H1 (cell line): ENCODE measurements at regions not wholly inside any gene's neighbourhood (a gene's known extent, or its start where the extent isn't known, plus 50 kb on each side); places are given as distances from the start of the nearest gene placed in this dataset.

Experiments
- CTCF ChIA-PET: fragments of 300-600 bp; sonication (Branson Sonifier 250); formaldehyde crosslinking; loops from one replicate; lab custom pipeline; 2021; ENCODE audit not compliant: partially characterized antibody; lab: Charles Lee
- POLR2A ChIA-PET: fragments of 300-600 bp; sonication (Branson Sonifier 250); formaldehyde crosslinking; loops from one replicate; lab custom pipeline; 2021; ENCODE audit warnings: inconsistent platforms; ENCODE audit not compliant: partially characterized antibody; lab: Charles Lee
- DNase-seq, 2 experiments: peaks; one replicate each; pipeline versions ENCODE4 v3.0.0 to v3.0.0-alpha.2; 2010 to 2022; ENCODE audit warnings: low spot score in 2 of 2, low read depth in 1 of 2, mixed read lengths in 1 of 2
- FAIRE-seq: peaks from 2 replicates; lab custom pipeline; 2011; peaks lifted over from hg19 to GRCh38; lab: Jason Lieb, UNC
- H2AFZ ChIP-seq: 2 replicates; pipeline ENCODE4 v1.8.1; 2012; ENCODE audit warnings: low read length, inconsistent platforms
- H2AK5ac ChIP-seq: 2 replicates; pipeline ENCODE4 v1.6.1; 2013; ENCODE audit warnings: low read depth, low read length
- H2BK120ac ChIP-seq: replicated peaks from 2 replicates; pipeline ENCODE3; 2013; ENCODE audit warnings: low read depth, low read length, inconsistent platforms
- H2BK12ac ChIP-seq: 2 replicates; pipeline ENCODE4 v1.6.1; 2013; ENCODE audit warnings: low read depth, low read length
- H2BK15ac ChIP-seq: 2 replicates; pipeline ENCODE4 v1.6.1; 2013; ENCODE audit warnings: low read length
- H2BK20ac ChIP-seq: 2 replicates; pipeline ENCODE4 v1.6.1; 2013; ENCODE audit warnings: low read length
- H2BK5ac ChIP-seq: 2 replicates; pipeline ENCODE4 v1.6.1; 2013; ENCODE audit warnings: low read depth, low read length
- H3K14ac ChIP-seq: 2 replicates; pipeline ENCODE4 v1.6.1; 2013; ENCODE audit warnings: inconsistent platforms; ENCODE audit not compliant: insufficient read length
- H3K18ac ChIP-seq: 2 replicates; pipeline ENCODE4 v1.6.1; 2013; ENCODE audit warnings: low read length; ENCODE audit errors: extremely low read depth
- H3K23ac ChIP-seq: 2 replicates; pipeline ENCODE4 v1.6.1; 2013; ENCODE audit warnings: inconsistent platforms; ENCODE audit not compliant: insufficient read length
- H3K23me2 ChIP-seq: 2 replicates; pipeline ENCODE4 v1.6.1; 2013; ENCODE audit warnings: low read depth, low read length
- H3K27ac ChIP-seq: 2 replicates; pipeline ENCODE4 v1.6.1; 2011; ENCODE audit warnings: low read depth, low read length, inconsistent platforms
- H3K27me3 ChIP-seq, 4 experiments: replicated peaks in 1 of 4; 1 replicate in 1 of 4; 2 replicates in 3 of 4; pipeline versions ENCODE4 v1.6.1 to v1.8.1; 2011 to 2013; ENCODE audit warnings: low read length in 3 of 4, mild to moderate bottlenecking in 3 of 4, inconsistent platforms in 2 of 4, mixed read lengths in 2 of 4, moderate library complexity in 1 of 4; ENCODE audit not compliant: control insufficient read depth in 3 of 4, insufficient read depth in 3 of 4; ENCODE audit errors: extremely low read depth in 1 of 4
- H3K36me3 ChIP-seq, 4 experiments: 2 replicates each; pipeline versions ENCODE4 v1.6.1 to v1.8.1; 2011 to 2013; ENCODE audit warnings: mild to moderate bottlenecking in 4 of 4, low read length in 3 of 4, moderate library complexity in 2 of 4, control low read depth in 1 of 4, inconsistent platforms in 1 of 4; ENCODE audit not compliant: insufficient read depth in 4 of 4, control insufficient read depth in 2 of 4
- H3K4ac ChIP-seq: replicated peaks from 2 replicates; pipeline ENCODE3; 2013; ENCODE audit warnings: low read length, low read depth, mixed read lengths, inconsistent platforms; ENCODE audit not compliant: insufficient read length
- H3K4me1 ChIP-seq, 4 experiments: replicated peaks in 1 of 4; 1 replicate in 1 of 4; 2 replicates in 3 of 4; pipeline versions ENCODE4 v1.6.1 to v1.8.1; 2011 to 2013; ENCODE audit warnings: low read length in 3 of 4, inconsistent platforms in 2 of 4, mixed read lengths in 1 of 4; ENCODE audit not compliant: insufficient read depth in 4 of 4, control insufficient read depth in 3 of 4
- H3K4me2 ChIP-seq, 2 experiments: 2 replicates each; pipeline versions ENCODE4 v1.6.1 to v1.8.1; 2011 to 2013; ENCODE audit warnings: low read depth in 2 of 2, low read length in 2 of 2, control low read depth in 1 of 2, inconsistent platforms in 1 of 2, mild to moderate bottlenecking in 1 of 2; ENCODE audit not compliant: insufficient read depth in 1 of 2
- H3K4me3 ChIP-seq, 4 experiments: fragments of 200-600, 300-600 bp in 1 of 4; sonication (generic), shearing (Covaris generic), sonication (Bioruptor Twin) in 1 of 4; 2 replicates each; pipeline versions ENCODE4 v1.5.1 to v1.8.1; 2011 to 2016; ENCODE audit warnings: low read length in 4 of 4, low read depth in 3 of 4, control low read depth in 2 of 4, inconsistent platforms in 2 of 4, mild to moderate bottlenecking in 2 of 4, mixed read lengths in 1 of 4, moderate library complexity in 1 of 4; ENCODE audit not compliant: insufficient read depth in 2 of 4; ENCODE audit errors: extremely low read depth in 1 of 4
- H3K56ac ChIP-seq: replicated peaks from 2 replicates; pipeline ENCODE3; 2013; ENCODE audit warnings: low read depth, mild to moderate bottlenecking, mixed read lengths, low read length, inconsistent platforms; ENCODE audit not compliant: insufficient read length
- H3K79me1 ChIP-seq: 2 replicates; pipeline ENCODE4 v1.6.1; 2013; ENCODE audit warnings: low read depth, low read length, control low read depth
- H3K79me2 ChIP-seq, 2 experiments: 2 replicates each; pipeline versions ENCODE4 v1.6.1 to v1.8.1; 2012 to 2013; ENCODE audit warnings: low read length in 2 of 2, mild to moderate bottlenecking in 2 of 2, inconsistent platforms in 1 of 2; ENCODE audit not compliant: insufficient read depth in 2 of 2, control insufficient read depth in 1 of 2
- H3K9ac ChIP-seq, 4 experiments: replicated peaks in 1 of 4; 1 replicate in 1 of 4; 2 replicates in 3 of 4; pipeline versions ENCODE4 v1.6.1 to v1.8.1; 2011 to 2013; ENCODE audit warnings: low read depth in 3 of 4, low read length in 3 of 4, control low read depth in 2 of 4, mild to moderate bottlenecking in 2 of 4, moderate library complexity in 2 of 4, inconsistent platforms in 1 of 4; ENCODE audit errors: extremely low read depth in 1 of 4
- H3K9me3 ChIP-seq, 2 experiments: 2 replicates each; pipeline versions ENCODE4 v1.6.1 to v1.8.1; 2012 to 2013; ENCODE audit warnings: mild to moderate bottlenecking in 2 of 2, moderate library complexity in 2 of 2, control low read depth in 1 of 2, inconsistent platforms in 1 of 2, low read depth in 1 of 2, low read length in 1 of 2, mixed read lengths in 1 of 2; ENCODE audit not compliant: insufficient read depth in 2 of 2
- H4K20me1 ChIP-seq, 2 experiments: replicated peaks in 1 of 2; 2 replicates each; pipeline versions ENCODE3 to v1.8.1; 2011 to 2013; ENCODE audit warnings: inconsistent platforms in 2 of 2, low read length in 2 of 2, mild to moderate bottlenecking in 1 of 2; ENCODE audit not compliant: insufficient read depth in 2 of 2, control insufficient read depth in 1 of 2
- H4K5ac ChIP-seq: 2 replicates; pipeline ENCODE4 v1.6.1; 2013; ENCODE audit warnings: low read length, low read depth, mixed read lengths, inconsistent platforms; ENCODE audit not compliant: insufficient read length
- H4K8ac ChIP-seq: 2 replicates; pipeline ENCODE4 v1.8.0; 2013; ENCODE audit warnings: mild to moderate bottlenecking, moderate library complexity, low read length, inconsistent platforms; ENCODE audit not compliant: insufficient read depth; ENCODE audit errors: extremely low read depth
- H4K91ac ChIP-seq: replicated peaks from 2 replicates; pipeline ENCODE3; 2013; ENCODE audit warnings: low read length, mixed read lengths, inconsistent platforms; ENCODE audit not compliant: insufficient read length
- ASH2L ChIP-seq: fragments of 200-600, 300-600 bp; sonication (generic); IDR thresholded peaks from one replicate; pipeline ENCODE4 v1.7.1; 2017; ENCODE audit warnings: low read length
- E2F6 ChIP-seq: IDR thresholded peaks from 2 replicates; pipeline ENCODE4 v1.6.1; 2012; ENCODE audit warnings: inconsistent platforms
- KDM1A ChIP-seq: fragments of 200-600, 300-600 bp; sonication (generic); IDR thresholded peaks from 2 replicates; pipeline ENCODE4 v1.7.1; 2016; ENCODE audit warnings: mild to moderate bottlenecking, low read length, borderline replicate concordance
- KDM4A ChIP-seq: IDR thresholded peaks from one replicate; pipeline ENCODE4 v1.7.1; 2012; ENCODE audit warnings: low read depth, mild to moderate bottlenecking, moderate library complexity, low read length, inconsistent platforms; ENCODE audit not compliant: severe bottlenecking
- POU5F1 ChIP-seq: IDR thresholded peaks from 2 replicates; pipeline ENCODE4 v1.6.1; 2011; ENCODE audit warnings: low read depth, mild to moderate bottlenecking, low read length, moderate library complexity
- RAD21 ChIP-seq, 2 experiments: IDR thresholded peaks in 1 of 2; conservative IDR thresholded peaks in 1 of 2; 2 replicates each; pipeline ENCODE4 v1.6.1; 2011; ENCODE audit warnings: low read depth in 2 of 2, low read length in 2 of 2, improper control_type of control experiment in 1 of 2, inconsistent platforms in 1 of 2, mild to moderate bottlenecking in 1 of 2, moderate library complexity in 1 of 2
- SIX5 ChIP-seq: IDR thresholded peaks from 2 replicates; pipeline ENCODE4 v1.6.1; 2011; ENCODE audit warnings: mild to moderate bottlenecking, low read depth, low read length
- SRF ChIP-seq: IDR thresholded peaks from 2 replicates; pipeline ENCODE4 v1.6.1; 2011; ENCODE audit warnings: mild to moderate bottlenecking, low read depth, low read length, moderate library complexity
- TCF12 ChIP-seq: IDR thresholded peaks from 2 replicates; pipeline ENCODE4 v1.6.1; 2011; ENCODE audit warnings: low read depth, mild to moderate bottlenecking, low read length
- USF2 ChIP-seq: IDR thresholded peaks from 2 replicates; pipeline ENCODE4 v1.6.1; 2011; ENCODE audit warnings: low read length, improper control_type of control experiment
- WGBS, 2 experiments: shearing (Covaris generic) in 1 of 2; methylation state at CpG; one replicate each; pipeline versions ENCODE4 v1.1.6 to v1.1.7; 2013 to 2015; ENCODE audit warnings: low lambda C conversion rate in 2 of 2, mixed read lengths in 2 of 2, inconsistent platforms in 1 of 2, low coverage in 1 of 2, missing lambda C conversion rate in 1 of 2; ENCODE audit not compliant: insufficient replicate concordance in 2 of 2, insufficient coverage in 1 of 2, insufficient read length in 1 of 2; ENCODE audit errors: extremely low coverage in 1 of 2, missing lambda C conversion rate in 1 of 2; 5-methylcytosine and 5-hydroxymethylcytosine counted together

GRCh38 chr2:239489481-239489880 lies 88.7 kb upstream of the HDAC4 start:
- H3K4me2 ChIP-seq, result no peak overlapping the region
- H3K18ac ChIP-seq, result no peak overlapping the region
- H4K91ac ChIP-seq, result no peak overlapping the region
- no peak overlapping the region for H2BK5ac ChIP-seq
- H2BK12ac ChIP-seq, result no peak overlapping the region
- H3K56ac ChIP-seq, result no peak overlapping the region
- POLR2A ChIA-PET, result no interaction called here
- H3K9ac ChIP-seq, result no peak overlapping the region
- CTCF ChIA-PET, result interaction anchor here (0.7 kb wide), 1 partner anchor 28 kb away, joined by 3 read pairs; no protein-coding TSS in a partner anchor
- WGBS, 2 experiments, result 76% methylated on average over 3 of the region's 3 CpGs; no CpG with 5 or more reads in 1 of the 2 experiments
- DNase-seq, result no peak
- no peak overlapping the region for H3K23ac ChIP-seq
- no peak overlapping the region for H2AK5ac ChIP-seq
- no peak overlapping the region for H4K5ac ChIP-seq
- H3K36me3 ChIP-seq, result no peaks in the 10 kb centered on the region
- no peaks in the 10 kb centered on the region for H3K27me3 ChIP-seq
- no peak overlapping the region for H3K14ac ChIP-seq
- H3K4me3 ChIP-seq, result no peak overlapping the region
- H3K79me1 ChIP-seq, result no peaks in the 10 kb centered on the region
- no peak overlapping the region for H2BK20ac ChIP-seq
- no peak overlapping the region for H2BK120ac ChIP-seq
- H2AFZ ChIP-seq, result no peak overlapping the region
- no peak overlapping the region for H3K4ac ChIP-seq
- no peaks in the 10 kb centered on the region for H3K4me1 ChIP-seq
- H3K23me2 ChIP-seq, result peaks cover 3% of the 10 kb centered on the region; the same call in 1 of the 2 replicates
- H4K8ac ChIP-seq, result no peak overlapping the region
- no peaks in the 10 kb centered on the region; a peak in 1 of 4 replicates for H3K9me3 ChIP-seq
- no peak overlapping the region for H2BK15ac ChIP-seq
- FAIRE-seq, result no peak
- no peak overlapping the region for H3K27ac ChIP-seq
- H3K79me2 ChIP-seq, result no peaks in the 10 kb centered on the region
- H4K20me1 ChIP-seq, result no peaks in the 10 kb centered on the region
- TF ChIP-seq POU5F1 (no peak), SRF (no peak), KDM1A (no peak), KDM4A (no peak), TCF12 (no peak), USF2 (no peak), SIX5 (no peak), RAD21 (IDR thresholded peaks at IDR 0.05 in 1 of 2, conservative IDR thresholded peaks at IDR 0.05 in 1 of 2; ENCODE audit: low read depth in 2 of 2, low read length in 2 of 2) (no peak), E2F6 (no peak), ASH2L (no peak)
